ENCODE measurements at regions not wholly inside any gene's neighbourhood (a gene's known extent, or its start where the extent isn't known, plus 50 kb on each side); places are given as distances from the start of the nearest gene placed in this dataset.

- Histone ChIP-seq H4K20me1 (ENCODE audit: insufficient read depth, low read length) (no peaks in the 10 kb centered on the region), H3K36me3 (ENCODE audit: insufficient read depth, low read length) (no peaks in the 10 kb centered on the region), H3K9ac (ENCODE audit: low read depth, low read length) (no peak overlapping the region), H3K79me2 (ENCODE audit: insufficient read depth, low read length) (no peaks in the 10 kb centered on the region), H3K27me3 (ENCODE audit: insufficient read depth, low read length, poor library complexity) (no peaks in the 10 kb centered on the region), H3K27ac (ENCODE audit: low read length) (no peak overlapping the region), H3K9me3 (ENCODE audit: insufficient read depth, low read length, severe bottlenecking) (no peaks in the 10 kb centered on the region), H3K4me2 (ENCODE audit: insufficient read depth, low read length) (no peak overlapping the region), H3K4me3 (ENCODE audit: low read depth in 1 of 2, low read length in 2 of 2) (no peak overlapping the region), H3K4me1 (ENCODE audit: insufficient read depth, low read length) (no peaks in the 10 kb centered on the region), H2AFZ (ENCODE audit: low read depth, low read length) (no peak overlapping the region)
- TF ChIP-seq EZH2 (IDR thresholded peaks at IDR 0.05; ENCODE audit: borderline replicate concordance, low read depth, low read length, severe bottlenecking): no peak
- no peak for TF ChIP-seq CTCF (IDR thresholded peaks at IDR 0.05; ENCODE audit: borderline replicate concordance, extremely low read depth, low read length, poor library complexity, severe bottlenecking)
- ATAC-seq (ENCODE audit: insufficient read depth, low read depth) (no peak), DNase-seq (no peak)
These were observed 79.9 kb upstream of the CHRM3 start for GRCh38 chr1:239306426-239306825.

GRCh38 chr1:239303289-239303688 lies 83.1 kb upstream of the CHRM3 start:
- Histone ChIP-seq H3K4me1 (ENCODE audit: insufficient read depth, low read length) (no peaks in the 10 kb centered on the region), H3K36me3 (ENCODE audit: insufficient read depth, low read length) (no peaks in the 10 kb centered on the region), H3K4me3 (ENCODE audit: low read depth in 1 of 2, low read length in 2 of 2) (no peak overlapping the region), H2AFZ (ENCODE audit: low read depth, low read length) (no peak overlapping the region), H3K9me3 (ENCODE audit: insufficient read depth, low read length, severe bottlenecking) (no peaks in the 10 kb centered on the region), H3K79me2 (ENCODE audit: insufficient read depth, low read length) (no peaks in the 10 kb centered on the region), H3K9ac (ENCODE audit: low read depth, low read length) (no peak overlapping the region), H4K20me1 (ENCODE audit: insufficient read depth, low read length) (no peaks in the 10 kb centered on the region), H3K4me2 (ENCODE audit: insufficient read depth, low read length) (no peak overlapping the region), H3K27me3 (ENCODE audit: insufficient read depth, low read length, poor library complexity) (no peaks in the 10 kb centered on the region), H3K27ac (ENCODE audit: low read length) (no peak overlapping the region)
- TF ChIP-seq EZH2 (IDR thresholded peaks at IDR 0.05; ENCODE audit: borderline replicate concordance, low read depth, low read length, severe bottlenecking): no peak
- no peak for TF ChIP-seq CTCF (IDR thresholded peaks at IDR 0.05; ENCODE audit: borderline replicate concordance, extremely low read depth, low read length, poor library complexity, severe bottlenecking)
- ATAC-seq (ENCODE audit: insufficient read depth, low read depth) (no peak), DNase-seq (no peak)

- Histone ChIP-seq H3K9me3 (ENCODE audit: insufficient read depth, low read length, severe bottlenecking) (no peaks in the 10 kb centered on the region), H3K27ac (ENCODE audit: low read length) (no peak overlapping the region), H3K4me3 (ENCODE audit: low read depth in 1 of 2, low read length in 2 of 2) (no peak overlapping the region), H3K4me2 (ENCODE audit: insufficient read depth, low read length) (no peak overlapping the region), H3K27me3 (ENCODE audit: insufficient read depth, low read length, poor library complexity) (no peaks in the 10 kb centered on the region), H4K20me1 (ENCODE audit: insufficient read depth, low read length) (no peaks in the 10 kb centered on the region), H3K4me1 (ENCODE audit: insufficient read depth, low read length) (no peaks in the 10 kb centered on the region), H3K9ac (ENCODE audit: low read depth, low read length) (no peak overlapping the region), H2AFZ (ENCODE audit: low read depth, low read length) (no peak overlapping the region), H3K79me2 (ENCODE audit: insufficient read depth, low read length) (no peaks in the 10 kb centered on the region), H3K36me3 (ENCODE audit: insufficient read depth, low read length) (no peaks in the 10 kb centered on the region)
- DNase-seq (no peak), ATAC-seq (ENCODE audit: insufficient read depth, low read depth) (no peak)
- TF ChIP-seq EZH2 (IDR thresholded peaks at IDR 0.05; ENCODE audit: borderline replicate concordance, low read depth, low read length, severe bottlenecking) (no peak), CTCF (IDR thresholded peaks at IDR 0.05; ENCODE audit: borderline replicate concordance, extremely low read depth, low read length, poor library complexity, severe bottlenecking) (no peak)
These were observed 83.7 kb upstream of the CHRM3 start for GRCh38 chr1:239302696-239303095.

- ATAC-seq (ENCODE audit: insufficient read depth, low read depth): no peak
- no peak overlapping the region for H2AFZ ChIP-seq (ENCODE audit: low read depth, low read length)
- H4K20me1 ChIP-seq (ENCODE audit: insufficient read depth, low read length): no peaks in the 10 kb centered on the region
- no peak overlapping the region for H3K4me2 ChIP-seq (ENCODE audit: insufficient read depth, low read length)
- H3K27ac ChIP-seq (ENCODE audit: low read length): no peak overlapping the region
- no peaks in the 10 kb centered on the region for H3K9me3 ChIP-seq (ENCODE audit: insufficient read depth, low read length, severe bottlenecking)
- no peaks in the 10 kb centered on the region for H3K4me1 ChIP-seq (ENCODE audit: insufficient read depth, low read length)
- no peak for DNase-seq
- H3K79me2 ChIP-seq (ENCODE audit: insufficient read depth, low read length): no peaks in the 10 kb centered on the region
- no peaks in the 10 kb centered on the region for H3K27me3 ChIP-seq (ENCODE audit: insufficient read depth, low read length, poor library complexity)
- TF ChIP-seq EZH2 (IDR thresholded peaks at IDR 0.05; ENCODE audit: borderline replicate concordance, low read depth, low read length, severe bottlenecking) (no peak), CTCF (IDR thresholded peaks at IDR 0.05; ENCODE audit: borderline replicate concordance, extremely low read depth, low read length, poor library complexity, severe bottlenecking) (no peak)
- no peak overlapping the region for H3K9ac ChIP-seq (ENCODE audit: low read depth, low read length)
- H3K4me3 ChIP-seq (ENCODE audit: low read depth in 1 of 2, low read length in 2 of 2): no peak overlapping the region
- H3K36me3 ChIP-seq (ENCODE audit: insufficient read depth, low read length): no peaks in the 10 kb centered on the region
These were observed 85.1 kb upstream of the CHRM3 start for GRCh38 chr1:239301251-239301650.

All from DND-41 (cell line).